A673 (cell line): ENCODE measurements at regions not wholly inside any gene's neighbourhood (a gene's known extent, or its start where the extent isn't known, plus 50 kb on each side); places are given as distances from the start of the nearest gene placed in this dataset.

Source experiments
- EZH2 ChIP-seq: fragments of 200-600 bp; sonication (generic); IDR thresholded peaks from 2 replicates; pipeline ENCODE4 v1.6.1; 2017; ENCODE audit warnings: borderline replicate concordance, low read depth, mild to moderate bottlenecking, mixed read lengths, antibody characterized with exemption, low read length; ENCODE audit not compliant: poor library complexity, severe bottlenecking
- TF ChIP-seq, protein P1 (sequence below): fragments of 300-800, 200-600 bp; sonication (generic); conservative IDR thresholded peaks from 2 replicates; pipeline ENCODE4 v1.5.1; 2017; ENCODE audit warnings: low read depth, mild to moderate bottlenecking, antibody characterized with exemption, low read length, moderate library complexity, mixed read lengths

DNA sequence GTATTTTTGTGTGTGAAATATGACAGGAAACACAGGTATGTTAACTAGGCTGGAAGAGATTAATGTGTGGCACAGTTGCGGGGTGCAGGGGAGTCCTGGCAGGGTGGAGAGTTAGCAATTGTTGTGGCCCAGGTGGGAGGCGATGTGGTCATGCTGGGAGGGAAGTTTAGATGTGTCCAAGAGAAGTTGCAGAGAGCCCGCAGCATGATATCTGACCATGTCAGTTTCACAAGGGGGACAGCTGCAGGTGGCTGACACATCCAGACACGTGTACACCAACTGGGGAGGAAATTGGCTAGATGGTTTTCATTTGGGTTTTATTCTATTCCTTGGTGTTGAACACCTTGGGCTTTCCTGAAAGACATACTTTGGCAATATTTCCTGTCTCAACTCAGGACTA is 172.8 kb upstream of the RGMA start:
- TF ChIP-seq, protein P1, sequence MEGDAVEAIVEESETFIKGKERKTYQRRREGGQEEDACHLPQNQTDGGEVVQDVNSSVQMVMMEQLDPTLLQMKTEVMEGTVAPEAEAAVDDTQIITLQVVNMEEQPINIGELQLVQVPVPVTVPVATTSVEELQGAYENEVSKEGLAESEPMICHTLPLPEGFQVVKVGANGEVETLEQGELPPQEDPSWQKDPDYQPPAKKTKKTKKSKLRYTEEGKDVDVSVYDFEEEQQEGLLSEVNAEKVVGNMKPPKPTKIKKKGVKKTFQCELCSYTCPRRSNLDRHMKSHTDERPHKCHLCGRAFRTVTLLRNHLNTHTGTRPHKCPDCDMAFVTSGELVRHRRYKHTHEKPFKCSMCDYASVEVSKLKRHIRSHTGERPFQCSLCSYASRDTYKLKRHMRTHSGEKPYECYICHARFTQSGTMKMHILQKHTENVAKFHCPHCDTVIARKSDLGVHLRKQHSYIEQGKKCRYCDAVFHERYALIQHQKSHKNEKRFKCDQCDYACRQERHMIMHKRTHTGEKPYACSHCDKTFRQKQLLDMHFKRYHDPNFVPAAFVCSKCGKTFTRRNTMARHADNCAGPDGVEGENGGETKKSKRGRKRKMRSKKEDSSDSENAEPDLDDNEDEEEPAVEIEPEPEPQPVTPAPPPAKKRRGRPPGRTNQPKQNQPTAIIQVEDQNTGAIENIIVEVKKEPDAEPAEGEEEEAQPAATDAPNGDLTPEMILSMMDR, result no peak
- TF ChIP-seq EZH2, result no peak
